ENCODE measurements at regions not wholly inside any gene's neighbourhood (a gene's known extent, or its start where the extent isn't known, plus 50 kb on each side); places are given as distances from the start of the nearest gene placed in this dataset.
A peak's percentile ranks its signal among the peaks of the same experiment; 100 is the strongest.

- no peak overlapping the region for H3K4me3 Mint-ChIP-seq
- H3K27ac Mint-ChIP-seq: peak overlapping the region in 1 of 3 experiments; percentile 12
- no peak for TF ChIP-seq CTCF (IDR thresholded peaks at IDR 0.05; ENCODE audit: unreplicated experiment in 3 of 3)
- no peaks in the 10 kb centered on the region for H3K27me3 Mint-ChIP-seq (ENCODE audit: low read depth)
- H3K36me3 Mint-ChIP-seq (ENCODE audit: low read depth): no peaks in the 10 kb centered on the region
- no peaks in the 10 kb centered on the region for H3K9me3 Mint-ChIP-seq
- peaks cover 5% of the 10 kb centered on the region for H3K4me1 Mint-ChIP-seq
Observed at GRCh38 chr1:105730701-105731100, 1325.8 kb upstream of the PRMT6 start.

GRCh38 chr1:105736349-105736748 is 1320.1 kb upstream of the PRMT6 start:
- H3K4me3 Mint-ChIP-seq: no peak overlapping the region
- H3K36me3 Mint-ChIP-seq (ENCODE audit: low read depth): no peaks in the 10 kb centered on the region
- no peaks in the 10 kb centered on the region for H3K4me1 Mint-ChIP-seq
- peaks cover 5% of the 10 kb centered on the region for H3K9me3 Mint-ChIP-seq
- no peaks in the 10 kb centered on the region for H3K27me3 Mint-ChIP-seq (ENCODE audit: low read depth)
- TF ChIP-seq CTCF (IDR thresholded peaks at IDR 0.05; ENCODE audit: unreplicated experiment in 3 of 3): no peak
- H3K27ac Mint-ChIP-seq: no peak overlapping the region

GRCh38 chr1:105779727-105780126 is 1276.7 kb upstream of the PRMT6 start:
- Mint-ChIP-seq H3K27me3 (ENCODE audit: low read depth) (no peaks in the 10 kb centered on the region), H3K4me3 (no peak overlapping the region), H3K4me1 (no peaks in the 10 kb centered on the region), H3K27ac (no peak overlapping the region), H3K36me3 (ENCODE audit: low read depth) (no peaks in the 10 kb centered on the region), H3K9me3 (peaks cover 2% of the 10 kb centered on the region)
- no peak for TF ChIP-seq CTCF (IDR thresholded peaks at IDR 0.05; ENCODE audit: unreplicated experiment in 3 of 3)

GRCh38 chr1:105785021-105785420 is 1271.5 kb upstream of the PRMT6 start:
- Mint-ChIP-seq H3K27me3 (ENCODE audit: low read depth) (no peaks in the 10 kb centered on the region), H3K36me3 (ENCODE audit: low read depth) (no peaks in the 10 kb centered on the region), H3K27ac (peak overlapping the region in 2 of 3 experiments; percentile 0 to 1), H3K4me1 (no peaks in the 10 kb centered on the region), H3K9me3 (peaks cover 5% of the 10 kb centered on the region), H3K4me3 (no peak overlapping the region)
- TF ChIP-seq CTCF (IDR thresholded peaks at IDR 0.05; ENCODE audit: unreplicated experiment in 3 of 3): no peak

GRCh38 chr1:105793536-105794146 is 1262.8 kb upstream of the PRMT6 start:
- TF ChIP-seq CTCF (IDR thresholded peaks at IDR 0.05; ENCODE audit: unreplicated experiment in 3 of 3): peak; percentile 74 to 91 (median 75)
- Mint-ChIP-seq H3K27ac (no peak overlapping the region), H3K27me3 (ENCODE audit: low read depth) (no peaks in the 10 kb centered on the region), H3K4me1 (no peaks in the 10 kb centered on the region), H3K9me3 (no peaks in the 10 kb centered on the region), H3K4me3 (no peak overlapping the region), H3K36me3 (ENCODE audit: low read depth) (no peaks in the 10 kb centered on the region)

GRCh38 chr1:105795741-105796140 is 1260.7 kb upstream of the PRMT6 start:
- Mint-ChIP-seq H3K9me3 (no peaks in the 10 kb centered on the region), H3K4me1 (no peaks in the 10 kb centered on the region), H3K27me3 (ENCODE audit: low read depth) (no peaks in the 10 kb centered on the region), H3K36me3 (ENCODE audit: low read depth) (no peaks in the 10 kb centered on the region), H3K4me3 (no peak overlapping the region), H3K27ac (no peak overlapping the region)
- TF ChIP-seq CTCF (IDR thresholded peaks at IDR 0.05; ENCODE audit: unreplicated experiment in 3 of 3): no peak
